SK-N-SH treated with all-trans-retinoic acid at 6 μM for 48 hours (cell line): ENCODE measurements at regions not wholly inside any gene's neighbourhood (a gene's known extent, or its start where the extent isn't known, plus 50 kb on each side); places are given as distances from the start of the nearest gene placed in this dataset.

Source experiments
- ARNTL ChIP-seq: fragments of 450-650 bp; formaldehyde crosslinking; IDR thresholded peaks from 2 replicates; pipeline ENCODE4 v1.5.0; 2020; ENCODE audit warnings: low read depth, mild to moderate bottlenecking, moderate library complexity, borderline replicate concordance
- CSDC2 ChIP-seq: fragments of 250-450 bp; sonication (Bioruptor Pico); IDR thresholded peaks from 2 replicates; pipeline ENCODE4 v1.5.0; 2020; ENCODE audit warnings: mild to moderate bottlenecking, moderate library complexity
- PATZ1 ChIP-seq: fragments of 250-450 bp; sonication (Bioruptor Pico); IDR thresholded peaks from 2 replicates; pipeline ENCODE4 v1.8.0; 2020; ENCODE audit warnings: mild to moderate bottlenecking, moderate library complexity, borderline replicate concordance
- ZFP3 ChIP-seq: fragments of 250-450 bp; sonication (Bioruptor Pico); IDR thresholded peaks from 2 replicates; pipeline ENCODE4 v1.5.0; 2020; ENCODE audit warnings: mild to moderate bottlenecking, moderate library complexity

- TF ChIP-seq CSDC2 (CRISPR knock-in tag) (no peak), ZFP3 (CRISPR knock-in tag) (no peak), PATZ1 (CRISPR knock-in tag) (no peak), ARNTL (CRISPR knock-in tag) (no peak)
These were observed 201.7 kb upstream of the CWC22 start for GRCh38 chr2:180208841-180209240.
